ENCODE measurements at regions not wholly inside any gene's neighbourhood (a gene's known extent, or its start where the extent isn't known, plus 50 kb on each side); places are given as distances from the start of the nearest gene placed in this dataset.

DNA sequence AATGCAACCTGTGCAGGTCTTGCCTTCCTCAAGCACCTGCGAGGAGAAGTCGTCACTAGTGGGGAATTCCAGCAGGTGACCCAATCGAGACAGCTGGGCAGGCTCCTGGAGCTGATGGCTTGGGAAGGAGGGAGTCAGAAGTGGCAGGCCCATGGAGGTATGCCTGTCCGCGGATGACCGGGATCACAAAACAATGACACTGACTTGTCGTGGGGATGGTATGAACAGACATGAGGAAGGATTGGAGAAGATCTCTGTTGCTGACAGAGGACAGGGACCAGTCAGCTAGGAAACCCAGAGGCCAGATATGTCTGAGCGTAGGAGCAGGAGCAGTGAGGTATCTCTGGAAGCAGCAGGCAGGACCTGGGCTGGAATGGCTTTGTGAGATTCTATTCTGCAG, 233.3 kb downstream of the SOX9 start:
- Mint-ChIP-seq H3K9me3 (no peaks in the 10 kb centered on the region), H3K4me3 (no peak overlapping the region), H3K36me3 (ENCODE audit: low read depth) (no peaks in the 10 kb centered on the region), H3K4me1 (peaks cover 5% of the 10 kb centered on the region), H3K27me3 (ENCODE audit: insufficient read depth) (peaks cover 79% of the 10 kb centered on the region), H3K27ac (no peak overlapping the region)
- no peaks in the 10 kb centered on the region for H3K4me1 ChIP-seq (ENCODE audit: control insufficient read depth, insufficient read depth, low read length)
- WGBS, 2 experiments (ENCODE audit: insufficient coverage in 1 of 2, insufficient read length in 1 of 2) = 90 to 92% methylated on average over 4 to 8 of the region's 8 CpGs
- no peaks in the 10 kb centered on the region for H3K9me3 ChIP-seq (ENCODE audit: control insufficient read depth, low read length)
- no peaks in the 10 kb centered on the region for H3K36me3 ChIP-seq (ENCODE audit: control insufficient read depth, insufficient read depth, low read length)
- H3K9ac ChIP-seq (ENCODE audit: extremely low read depth, low read length, poor library complexity, severe bottlenecking) = no peak overlapping the region
- no peak for DNase-seq
- no peak for TF ChIP-seq CTCF (conservative IDR thresholded peaks at IDR 0.05)
- H3K4me3 ChIP-seq (ENCODE audit: low read length) = no peak overlapping the region
- H3K27ac ChIP-seq (ENCODE audit: low read depth, low read length) = no peak overlapping the region
- H3K27me3 ChIP-seq (ENCODE audit: control insufficient read depth, insufficient read depth, low read length, poor library complexity, severe bottlenecking) = peaks cover 72% of the 10 kb centered on the region

- 93 to 100% methylated on average over 1 to 3 of the region's 3 CpGs for WGBS, 2 experiments (ENCODE audit: insufficient coverage in 1 of 2, insufficient read length in 1 of 2)
- no peaks in the 10 kb centered on the region for H3K36me3 Mint-ChIP-seq (ENCODE audit: low read depth)
Measured at GRCh38 chr17:72357764-72358365, 237.0 kb downstream of the SOX9 start.

DNA sequence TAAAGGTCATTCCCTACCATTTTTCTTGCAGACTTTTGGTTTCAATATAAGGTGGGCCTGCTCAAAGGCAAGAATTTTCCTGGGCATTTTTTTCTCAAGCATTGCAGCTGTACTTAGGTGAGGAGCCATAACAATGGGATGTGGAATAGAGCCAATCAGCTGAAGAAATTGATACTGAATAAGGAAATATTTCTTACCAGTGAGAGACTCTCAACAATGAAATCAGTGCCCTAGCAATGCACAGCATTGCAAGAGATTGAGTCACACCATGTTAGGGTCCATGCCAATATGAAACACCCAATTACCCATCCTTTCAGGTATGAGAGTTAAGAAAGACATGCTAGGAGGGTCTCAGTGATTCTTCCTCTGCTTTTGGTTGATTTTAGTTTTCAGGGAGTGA, 237.6 kb downstream of the SOX9 start:
- no peaks in the 10 kb centered on the region for H3K9me3 Mint-ChIP-seq
- no peak overlapping the region for H3K27ac Mint-ChIP-seq
- Histone ChIP-seq H3K27ac (ENCODE audit: low read depth, low read length) (no peak overlapping the region), H3K9ac (ENCODE audit: extremely low read depth, low read length, poor library complexity, severe bottlenecking) (no peak overlapping the region), H3K36me3 (ENCODE audit: control insufficient read depth, insufficient read depth, low read length) (no peaks in the 10 kb centered on the region), H3K27me3 (ENCODE audit: control insufficient read depth, insufficient read depth, low read length, poor library complexity, severe bottlenecking) (peaks cover 59% of the 10 kb centered on the region), H3K9me3 (ENCODE audit: control insufficient read depth, low read length) (no peaks in the 10 kb centered on the region), H3K4me1 (ENCODE audit: control insufficient read depth, insufficient read depth, low read length) (no peaks in the 10 kb centered on the region), H3K4me3 (ENCODE audit: low read length) (no peak overlapping the region)
- DNase-seq = no peak
- H3K4me1 Mint-ChIP-seq = peaks cover 8% of the 10 kb centered on the region
- no peak overlapping the region for H3K4me3 Mint-ChIP-seq
- H3K27me3 Mint-ChIP-seq (ENCODE audit: insufficient read depth) = peaks cover 73% of the 10 kb centered on the region
- no peaks in the 10 kb centered on the region for H3K36me3 Mint-ChIP-seq (ENCODE audit: low read depth)
- TF ChIP-seq CTCF (conservative IDR thresholded peaks at IDR 0.05) = no peak

More at GRCh38 chr17:72357764-72358365, 237.0 kb downstream of the SOX9 start:
- no peak overlapping the region for H3K4me3 Mint-ChIP-seq
- TF ChIP-seq CTCF (conservative IDR thresholded peaks at IDR 0.05) = no peak
- H3K4me3 ChIP-seq (ENCODE audit: low read length) = no peak overlapping the region
- no peak overlapping the region for H3K27ac Mint-ChIP-seq
- H3K4me1 Mint-ChIP-seq = peaks cover 11% of the 10 kb centered on the region
- H3K9me3 Mint-ChIP-seq = no peaks in the 10 kb centered on the region
- peaks cover 75% of the 10 kb centered on the region for H3K27me3 Mint-ChIP-seq (ENCODE audit: insufficient read depth)
- H3K27ac ChIP-seq (ENCODE audit: low read depth, low read length) = no peak overlapping the region
- DNase-seq = no peak
- no peak overlapping the region for H3K9ac ChIP-seq (ENCODE audit: extremely low read depth, low read length, poor library complexity, severe bottlenecking)
- no peaks in the 10 kb centered on the region for H3K4me1 ChIP-seq (ENCODE audit: control insufficient read depth, insufficient read depth, low read length)
- H3K9me3 ChIP-seq (ENCODE audit: control insufficient read depth, low read length) = no peaks in the 10 kb centered on the region
- H3K27me3 ChIP-seq (ENCODE audit: control insufficient read depth, insufficient read depth, low read length, poor library complexity, severe bottlenecking) = peaks cover 60% of the 10 kb centered on the region
- no peaks in the 10 kb centered on the region for H3K36me3 ChIP-seq (ENCODE audit: control insufficient read depth, insufficient read depth, low read length)

Measured in endodermal cell (in vitro differentiated cells).